ENCODE measurements at regions not wholly inside any gene's neighbourhood (a gene's known extent, or its start where the extent isn't known, plus 50 kb on each side); places are given as distances from the start of the nearest gene placed in this dataset.

GRCh38 chr6:14386668-14387067 lies 269.1 kb downstream of the CD83 start:
- TF ChIP-seq, protein P1, sequence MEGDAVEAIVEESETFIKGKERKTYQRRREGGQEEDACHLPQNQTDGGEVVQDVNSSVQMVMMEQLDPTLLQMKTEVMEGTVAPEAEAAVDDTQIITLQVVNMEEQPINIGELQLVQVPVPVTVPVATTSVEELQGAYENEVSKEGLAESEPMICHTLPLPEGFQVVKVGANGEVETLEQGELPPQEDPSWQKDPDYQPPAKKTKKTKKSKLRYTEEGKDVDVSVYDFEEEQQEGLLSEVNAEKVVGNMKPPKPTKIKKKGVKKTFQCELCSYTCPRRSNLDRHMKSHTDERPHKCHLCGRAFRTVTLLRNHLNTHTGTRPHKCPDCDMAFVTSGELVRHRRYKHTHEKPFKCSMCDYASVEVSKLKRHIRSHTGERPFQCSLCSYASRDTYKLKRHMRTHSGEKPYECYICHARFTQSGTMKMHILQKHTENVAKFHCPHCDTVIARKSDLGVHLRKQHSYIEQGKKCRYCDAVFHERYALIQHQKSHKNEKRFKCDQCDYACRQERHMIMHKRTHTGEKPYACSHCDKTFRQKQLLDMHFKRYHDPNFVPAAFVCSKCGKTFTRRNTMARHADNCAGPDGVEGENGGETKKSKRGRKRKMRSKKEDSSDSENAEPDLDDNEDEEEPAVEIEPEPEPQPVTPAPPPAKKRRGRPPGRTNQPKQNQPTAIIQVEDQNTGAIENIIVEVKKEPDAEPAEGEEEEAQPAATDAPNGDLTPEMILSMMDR (IDR thresholded peaks at IDR 0.05; ENCODE audit: low read depth, low read length, poor library complexity, severe bottlenecking) = no peak
- TF ChIP-seq EZH2phosphoT487 (IDR thresholded peaks at IDR 0.05; ENCODE audit: borderline replicate concordance, low read length) = no peak
